ENCODE measurements at regions not wholly inside any gene's neighbourhood (a gene's known extent, or its start where the extent isn't known, plus 50 kb on each side); places are given as distances from the start of the nearest gene placed in this dataset.

DNA sequence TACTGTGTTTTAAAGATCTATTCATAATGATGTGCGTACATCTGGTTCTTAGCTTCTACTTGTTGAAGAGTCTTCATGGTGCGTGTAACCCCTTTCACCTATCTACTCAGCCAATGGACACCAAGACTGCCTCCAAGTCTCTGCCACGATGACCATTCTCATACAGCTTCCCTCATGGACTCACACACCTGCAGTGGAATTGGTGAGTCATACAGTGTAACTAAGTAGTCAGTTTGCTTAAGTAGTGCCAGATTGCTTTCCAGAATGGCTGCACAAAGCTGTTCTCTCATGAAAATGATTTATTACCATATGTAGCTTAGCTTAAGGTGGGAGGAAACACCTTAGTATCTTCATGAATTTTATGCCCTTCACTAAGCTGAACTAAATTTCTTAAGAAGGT is 112.3 kb downstream of the AKAP11 start:
- Histone ChIP-seq H3K9me3 (ENCODE audit: control insufficient read depth in 2 of 2, insufficient read depth in 1 of 2, low read length in 1 of 2) (peaks cover 0 to 6% of the 10 kb centered on the region in 2 donors), H3K27ac (ENCODE audit: low read depth in 1 of 2, low read length in 1 of 2) (no peak overlapping the region), H3K4me3 (ENCODE audit: low read length in 2 of 2) (no peak overlapping the region), H3K36me3 (ENCODE audit: control insufficient read depth in 2 of 2, insufficient read depth in 2 of 2, low read length in 1 of 2) (no peaks in the 10 kb centered on the region), H3K4me1 (ENCODE audit: control insufficient read depth in 2 of 2, insufficient read depth in 2 of 2, low read length in 2 of 2) (peaks cover 23 to 37% of the 10 kb centered on the region in 2 donors), H3K27me3 (ENCODE audit: control insufficient read depth in 2 of 2, insufficient read depth in 1 of 2, low read length in 1 of 2) (no peaks in the 10 kb centered on the region)
- WGBS, result 90% methylated on average over 3 of the region's 3 CpGs
- no peak for DNase-seq (ENCODE audit: low read depth in 6 of 9, low spot score in 9 of 9)

DNA sequence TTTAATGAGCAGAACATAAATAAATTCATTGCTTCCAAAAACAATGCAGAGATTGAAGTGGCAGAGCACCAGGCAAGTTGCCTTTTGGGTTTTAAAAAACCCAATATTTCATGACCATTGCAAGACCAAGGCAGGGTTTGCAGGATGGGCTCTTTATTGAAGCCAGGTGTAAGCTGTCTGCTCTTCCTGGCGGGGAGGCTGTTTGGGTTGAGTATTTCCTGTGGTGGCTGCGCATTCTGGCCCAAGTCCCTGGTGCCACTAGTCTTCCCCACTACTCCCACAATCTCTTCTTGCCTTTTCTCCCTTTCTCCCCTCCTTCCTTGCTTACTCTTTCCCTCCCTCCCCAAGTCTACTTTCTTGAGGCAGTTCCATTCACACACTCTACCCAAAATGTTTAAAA is 116.4 kb downstream of the AKAP11 start:
- Histone ChIP-seq H3K27ac (ENCODE audit: low read depth in 1 of 2, low read length in 1 of 2) (no peak overlapping the region), H3K9me3 (ENCODE audit: control insufficient read depth in 2 of 2, insufficient read depth in 1 of 2, low read length in 1 of 2) (no peaks in the 10 kb centered on the region), H3K4me1 (ENCODE audit: control insufficient read depth in 2 of 2, insufficient read depth in 2 of 2, low read length in 2 of 2) (peaks cover 26 to 44% of the 10 kb centered on the region in 2 donors), H3K27me3 (ENCODE audit: control insufficient read depth in 2 of 2, insufficient read depth in 1 of 2, low read length in 1 of 2) (no peaks in the 10 kb centered on the region), H3K4me3 (ENCODE audit: low read length in 2 of 2) (no peak overlapping the region), H3K36me3 (ENCODE audit: control insufficient read depth in 2 of 2, insufficient read depth in 2 of 2, low read length in 1 of 2) (no peaks in the 10 kb centered on the region)
- 15% methylated on average over 2 of the region's 2 CpGs for WGBS
- DNase-seq (ENCODE audit: low read depth in 6 of 9, low spot score in 9 of 9), result peak in 1 of 9 donors; percentile 63

DNA sequence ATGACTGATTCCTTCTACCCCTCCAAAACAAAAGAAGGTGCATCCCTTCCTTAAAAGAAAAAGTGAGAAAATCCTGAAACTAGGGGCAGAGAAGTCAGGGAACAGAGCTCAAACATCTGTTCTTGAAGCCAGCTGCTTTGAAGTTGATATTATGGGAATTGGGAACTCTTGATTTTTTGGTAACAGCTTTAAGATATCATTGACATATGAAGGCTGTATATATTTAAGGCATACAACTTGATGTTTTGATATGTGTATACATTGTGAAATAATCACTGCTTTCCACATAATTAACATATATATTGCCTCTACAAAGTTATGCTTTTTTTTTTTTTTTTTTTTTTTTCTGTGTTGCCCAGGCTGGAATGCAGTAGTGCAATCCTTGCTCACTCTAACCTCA is 117.1 kb downstream of the AKAP11 start:
- H3K4me3 ChIP-seq (ENCODE audit: low read length in 2 of 2), result no peak overlapping the region
- H3K4me1 ChIP-seq (ENCODE audit: control insufficient read depth in 2 of 2, insufficient read depth in 2 of 2, low read length in 2 of 2), result peaks cover 33 to 47% of the 10 kb centered on the region in 2 donors
- no peaks in the 10 kb centered on the region for H3K9me3 ChIP-seq (ENCODE audit: control insufficient read depth in 2 of 2, insufficient read depth in 1 of 2, low read length in 1 of 2)
- no peaks in the 10 kb centered on the region for H3K27me3 ChIP-seq (ENCODE audit: control insufficient read depth in 2 of 2, insufficient read depth in 1 of 2, low read length in 1 of 2)
- H3K36me3 ChIP-seq (ENCODE audit: control insufficient read depth in 2 of 2, insufficient read depth in 2 of 2, low read length in 1 of 2), result no peaks in the 10 kb centered on the region
- DNase-seq (ENCODE audit: low read depth in 6 of 9, low spot score in 9 of 9), result no peak
- H3K27ac ChIP-seq (ENCODE audit: low read depth in 1 of 2, low read length in 1 of 2), result no peak overlapping the region

DNA sequence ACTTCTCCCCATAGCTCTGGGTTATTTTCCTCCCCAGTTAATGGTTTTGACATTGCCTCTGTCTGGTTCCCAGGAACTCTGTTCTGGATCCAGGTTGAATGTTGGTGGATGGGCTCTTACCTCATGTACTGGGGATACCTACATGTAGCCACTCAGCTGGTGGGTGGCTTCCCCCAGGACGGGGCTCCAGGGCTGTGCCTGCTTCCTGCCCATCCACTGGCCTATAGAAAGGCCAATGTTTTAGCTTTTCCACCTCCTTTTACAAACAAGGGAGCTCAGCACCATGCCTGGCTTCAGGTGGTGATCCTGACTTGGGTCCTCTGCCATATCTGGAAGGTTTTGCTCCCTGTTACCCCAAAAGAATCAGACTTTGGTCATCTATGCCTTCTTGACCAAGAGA is 120.2 kb downstream of the AKAP11 start:
- Histone ChIP-seq H3K27me3 (ENCODE audit: control insufficient read depth in 2 of 2, insufficient read depth in 1 of 2, low read length in 1 of 2) (no peaks in the 10 kb centered on the region), H3K27ac (ENCODE audit: low read depth in 1 of 2, low read length in 1 of 2) (peak overlapping the region; percentile 46 to 92), H3K36me3 (ENCODE audit: control insufficient read depth in 2 of 2, insufficient read depth in 2 of 2, low read length in 1 of 2) (no peaks in the 10 kb centered on the region), H3K9me3 (ENCODE audit: control insufficient read depth in 2 of 2, insufficient read depth in 1 of 2, low read length in 1 of 2) (no peaks in the 10 kb centered on the region), H3K4me1 (ENCODE audit: control insufficient read depth in 2 of 2, insufficient read depth in 2 of 2, low read length in 2 of 2) (peaks cover 57 to 74% of the 10 kb centered on the region in 2 donors), H3K4me3 (ENCODE audit: low read length in 2 of 2) (no peak overlapping the region)
- no peak for DNase-seq (ENCODE audit: low read depth in 6 of 9, low spot score in 9 of 9)
- 93% methylated on average over 1 of the region's 1 CpG for WGBS

DNA sequence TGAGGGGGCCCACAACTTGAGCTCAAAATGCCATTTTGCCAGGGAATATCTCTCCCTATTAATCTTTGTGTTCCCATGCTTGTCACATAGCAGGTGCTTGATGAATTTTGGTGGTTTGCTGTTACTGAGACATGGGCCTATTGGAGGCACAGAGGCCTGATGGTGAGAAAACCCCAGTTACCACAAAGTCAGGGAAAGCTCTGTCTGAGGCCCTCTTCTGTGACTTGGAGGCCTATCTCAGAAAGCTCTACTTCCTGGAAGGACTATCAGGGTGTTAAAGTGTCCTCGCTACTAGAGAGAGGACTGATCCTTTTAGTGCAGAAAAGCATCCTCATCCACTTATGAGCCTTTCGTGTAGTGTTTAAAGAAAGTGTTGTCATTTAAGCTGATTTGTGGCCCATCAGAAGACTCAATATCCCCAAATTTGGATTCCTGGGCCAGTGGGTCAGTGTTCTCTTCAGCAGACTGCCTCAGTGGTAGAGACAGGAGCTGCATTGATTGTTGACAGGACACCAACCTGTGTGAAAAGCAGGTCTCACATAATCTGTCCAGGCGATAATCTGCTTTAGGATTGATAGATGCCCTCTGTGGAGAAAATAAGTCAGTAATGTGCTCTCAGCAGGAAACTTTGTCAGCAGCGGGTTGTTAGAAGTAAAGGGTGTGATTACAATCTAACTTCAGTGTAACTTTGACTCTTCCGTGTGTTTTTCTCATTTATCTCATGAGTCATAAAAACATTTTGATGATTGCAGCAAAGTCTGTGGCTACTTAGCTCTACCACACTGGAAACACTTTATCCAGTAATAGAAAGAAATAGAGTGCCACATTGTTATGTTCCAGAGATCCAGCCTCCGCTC is 121.0 kb downstream of the AKAP11 start:
- H3K27ac ChIP-seq (ENCODE audit: low read depth in 1 of 2, low read length in 1 of 2), result peak overlapping the region; percentile 84 to 92
- WGBS, result 47% methylated on average over 6 of the region's 6 CpGs

DNA sequence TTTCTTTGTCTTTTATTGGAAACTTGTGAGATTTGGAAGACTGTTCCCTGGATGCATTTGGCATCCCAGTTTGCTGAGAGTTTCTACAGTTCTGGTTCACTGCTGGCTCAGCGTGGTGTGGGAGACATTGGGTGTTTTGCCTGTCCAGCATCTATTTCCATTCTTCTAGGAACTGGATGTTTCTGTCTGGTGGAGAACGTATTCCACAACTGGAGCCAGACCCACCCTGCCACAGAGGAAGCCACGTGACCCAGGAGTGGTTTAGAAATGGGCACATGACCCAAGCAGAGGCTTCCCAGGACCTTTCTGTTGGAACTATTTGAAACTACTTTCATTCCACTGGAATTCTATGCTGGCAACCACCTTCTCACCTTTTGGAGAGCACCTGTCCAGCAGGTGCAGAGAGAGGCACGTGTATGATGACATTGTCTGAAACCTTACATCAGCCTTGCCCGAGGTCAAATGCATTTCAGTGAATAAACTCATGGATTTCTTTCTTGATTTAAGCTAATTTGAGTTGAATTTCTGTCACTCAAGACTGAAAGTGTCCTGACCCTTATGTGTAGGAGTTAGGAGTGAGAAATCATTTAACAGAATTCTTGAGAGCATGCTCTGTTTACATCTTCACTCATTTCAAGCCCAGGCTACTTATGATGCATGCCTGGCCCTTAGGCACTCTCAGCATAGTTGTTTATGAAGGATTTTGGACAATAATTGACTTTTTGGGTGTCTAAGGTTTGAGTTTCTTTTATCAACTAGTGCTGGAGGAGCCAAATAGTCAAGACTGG is 121.8 kb downstream of the AKAP11 start:
- no peak for DNase-seq (ENCODE audit: low read depth in 6 of 9, low spot score in 9 of 9)
- Histone ChIP-seq H3K27ac (ENCODE audit: low read depth in 1 of 2, low read length in 1 of 2) (peak overlapping the region; percentile 89 to 92), H3K27me3 (ENCODE audit: control insufficient read depth in 2 of 2, insufficient read depth in 1 of 2, low read length in 1 of 2) (no peaks in the 10 kb centered on the region), H3K4me3 (ENCODE audit: low read length in 2 of 2) (no peak overlapping the region), H3K9me3 (ENCODE audit: control insufficient read depth in 2 of 2, insufficient read depth in 1 of 2, low read length in 1 of 2) (no peaks in the 10 kb centered on the region), H3K4me1 (ENCODE audit: control insufficient read depth in 2 of 2, insufficient read depth in 2 of 2, low read length in 2 of 2) (peaks cover 45 to 68% of the 10 kb centered on the region in 2 donors), H3K36me3 (ENCODE audit: control insufficient read depth in 2 of 2, insufficient read depth in 2 of 2, low read length in 1 of 2) (no peaks in the 10 kb centered on the region)
- 84% methylated on average over 5 of the region's 5 CpGs for WGBS

More for the DNA sequence above, 121.0 kb downstream of the AKAP11 start:
- no peaks in the 10 kb centered on the region for H3K36me3 ChIP-seq (ENCODE audit: control insufficient read depth in 2 of 2, insufficient read depth in 2 of 2, low read length in 1 of 2)
- peak in 1 of 9 donors; percentile 70 for DNase-seq (ENCODE audit: low read depth in 6 of 9, low spot score in 9 of 9)
- H3K4me3 ChIP-seq (ENCODE audit: low read length in 2 of 2), result no peak overlapping the region
- H3K9me3 ChIP-seq (ENCODE audit: control insufficient read depth in 2 of 2, insufficient read depth in 1 of 2, low read length in 1 of 2), result no peaks in the 10 kb centered on the region
- peaks cover 52 to 68% of the 10 kb centered on the region in 2 donors for H3K4me1 ChIP-seq (ENCODE audit: control insufficient read depth in 2 of 2, insufficient read depth in 2 of 2, low read length in 2 of 2)
- no peaks in the 10 kb centered on the region for H3K27me3 ChIP-seq (ENCODE audit: control insufficient read depth in 2 of 2, insufficient read depth in 1 of 2, low read length in 1 of 2)

DNA sequence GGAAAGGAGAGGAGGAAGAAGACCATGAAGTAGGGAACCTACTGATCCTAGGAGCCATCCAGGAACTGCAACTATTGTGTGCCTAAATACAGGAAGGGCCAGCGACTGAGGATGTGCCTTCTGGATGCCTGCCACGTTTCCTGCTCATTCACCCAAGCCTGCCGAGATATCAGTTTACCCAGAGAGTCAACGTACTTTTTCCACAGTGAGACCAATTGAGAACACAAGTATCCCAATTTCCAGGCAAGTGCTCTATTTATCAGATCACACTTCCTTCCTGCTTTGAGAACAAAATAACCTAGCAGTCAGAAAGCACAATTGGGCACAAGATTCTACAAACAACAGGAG is 122.4 kb downstream of the AKAP11 start:
- Histone ChIP-seq H3K36me3 (ENCODE audit: control insufficient read depth in 2 of 2, insufficient read depth in 2 of 2, low read length in 1 of 2) (no peaks in the 10 kb centered on the region), H3K4me3 (ENCODE audit: low read length in 2 of 2) (no peak overlapping the region), H3K4me1 (ENCODE audit: control insufficient read depth in 2 of 2, insufficient read depth in 2 of 2, low read length in 2 of 2) (peaks cover 45 to 65% of the 10 kb centered on the region in 2 donors), H3K9me3 (ENCODE audit: control insufficient read depth in 2 of 2, insufficient read depth in 1 of 2, low read length in 1 of 2) (no peaks in the 10 kb centered on the region), H3K27ac (ENCODE audit: low read depth in 1 of 2, low read length in 1 of 2) (peak overlapping the region; percentile 89 to 92), H3K27me3 (ENCODE audit: control insufficient read depth in 2 of 2, insufficient read depth in 1 of 2, low read length in 1 of 2) (no peaks in the 10 kb centered on the region)
- WGBS, result 78% methylated on average over 4 of the region's 4 CpGs
- no peak for DNase-seq (ENCODE audit: low read depth in 6 of 9, low spot score in 9 of 9)

DNA sequence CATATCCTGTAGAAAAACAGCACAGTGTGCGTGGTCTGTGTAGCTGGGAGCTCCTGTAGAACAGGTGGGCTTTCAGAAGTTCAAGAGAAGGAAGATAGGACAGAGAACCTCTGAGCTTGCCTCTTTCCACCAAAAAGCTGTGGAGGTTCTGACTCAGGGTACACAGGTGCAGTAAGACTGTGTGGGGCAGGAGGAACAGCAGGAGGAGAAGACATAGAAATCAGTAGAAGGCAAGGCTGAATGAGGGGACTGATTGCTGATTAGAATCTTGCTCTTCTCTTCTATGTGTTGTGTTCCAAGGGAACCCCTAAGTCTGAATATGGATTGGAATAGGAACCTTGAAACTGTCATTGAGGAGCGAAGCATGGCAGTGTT is 122.7 kb downstream of the AKAP11 start:
- H3K27ac ChIP-seq (ENCODE audit: low read depth in 1 of 2, low read length in 1 of 2), result peak overlapping the region; percentile 89 to 92
- no peaks in the 10 kb centered on the region for H3K27me3 ChIP-seq (ENCODE audit: control insufficient read depth in 2 of 2, insufficient read depth in 1 of 2, low read length in 1 of 2)
- H3K4me1 ChIP-seq (ENCODE audit: control insufficient read depth in 2 of 2, insufficient read depth in 2 of 2, low read length in 2 of 2), result peaks cover 45 to 65% of the 10 kb centered on the region in 2 donors
- H3K36me3 ChIP-seq (ENCODE audit: control insufficient read depth in 2 of 2, insufficient read depth in 2 of 2, low read length in 1 of 2), result no peaks in the 10 kb centered on the region
- peak overlapping the region in 1 of 2 donors; percentile 8 for H3K4me3 ChIP-seq (ENCODE audit: low read length in 2 of 2)
- peak in 5 of 9 donors; percentile 69 to 87 (median 76) for DNase-seq (ENCODE audit: low read depth in 6 of 9, low spot score in 9 of 9)
- WGBS, result 9% methylated on average over 2 of the region's 2 CpGs
- no peaks in the 10 kb centered on the region for H3K9me3 ChIP-seq (ENCODE audit: control insufficient read depth in 2 of 2, insufficient read depth in 1 of 2, low read length in 1 of 2)

All from thymus (tissue), 11 donors.